ENCODE measurements at regions not wholly inside any gene's neighbourhood (a gene's known extent, or its start where the extent isn't known, plus 50 kb on each side); places are given as distances from the start of the nearest gene placed in this dataset.

GRCh38 chr9:108185613-108186012 is 670.2 kb downstream of the ACTL7B start:
- Histone ChIP-seq H3K27me3 (no peaks in the 10 kb centered on the region), H3K4me3 (no peak overlapping the region)
- DNase-seq, result no peak

GRCh38 chr9:108184941-108185340 is 670.8 kb downstream of the ACTL7B start:
- DNase-seq, result peak; percentile 73

More at GRCh38 chr9:108185613-108186012, 670.2 kb downstream of the ACTL7B start:
- Histone ChIP-seq H3K9me3 (no peaks in the 10 kb centered on the region), H3K36me3 (no peaks in the 10 kb centered on the region)

GRCh38 chr9:108184009-108184408 is 671.8 kb downstream of the ACTL7B start:
- Histone ChIP-seq H3K27me3 (no peaks in the 10 kb centered on the region), H3K4me3 (no peak overlapping the region), H3K9me3 (no peaks in the 10 kb centered on the region), H3K36me3 (no peaks in the 10 kb centered on the region)
- no peak for DNase-seq

More at GRCh38 chr9:108184941-108185340, 670.8 kb downstream of the ACTL7B start:
- Histone ChIP-seq H3K36me3 (no peaks in the 10 kb centered on the region), H3K4me3 (no peak overlapping the region), H3K27me3 (no peaks in the 10 kb centered on the region), H3K9me3 (no peaks in the 10 kb centered on the region)

GRCh38 chr9:108182950-108183381 is 672.8 kb downstream of the ACTL7B start:
- Histone ChIP-seq H3K36me3 (no peaks in the 10 kb centered on the region), H3K27me3 (no peaks in the 10 kb centered on the region), H3K9me3 (no peaks in the 10 kb centered on the region), H3K4me3 (no peak overlapping the region)
- peak; percentile 78 for DNase-seq

GRCh38 chr9:108182270-108182669 is 673.5 kb downstream of the ACTL7B start:
- DNase-seq, result no peak
- H3K9me3 ChIP-seq, result no peaks in the 10 kb centered on the region
- no peaks in the 10 kb centered on the region for H3K27me3 ChIP-seq
- no peaks in the 10 kb centered on the region for H3K36me3 ChIP-seq
- H3K4me3 ChIP-seq, result no peak overlapping the region

- no peaks in the 10 kb centered on the region for H3K36me3 ChIP-seq
- DNase-seq, result no peak
Measured at GRCh38 chr9:108181441-108181840, 674.3 kb downstream of the ACTL7B start.

GRCh38 chr9:108180541-108180940 is 675.2 kb downstream of the ACTL7B start:
- Histone ChIP-seq H3K4me3 (no peak overlapping the region), H3K27me3 (no peaks in the 10 kb centered on the region), H3K9me3 (no peaks in the 10 kb centered on the region), H3K36me3 (no peaks in the 10 kb centered on the region)
- DNase-seq, result no peak

More at GRCh38 chr9:108181441-108181840, 674.3 kb downstream of the ACTL7B start:
- no peaks in the 10 kb centered on the region for H3K27me3 ChIP-seq
- no peak overlapping the region for H3K4me3 ChIP-seq
- H3K9me3 ChIP-seq, result no peaks in the 10 kb centered on the region

GRCh38 chr9:108178318-108178717 is 677.5 kb downstream of the ACTL7B start:
- Histone ChIP-seq H3K36me3 (no peaks in the 10 kb centered on the region), H3K4me3 (no peak overlapping the region), H3K27me3 (no peaks in the 10 kb centered on the region), H3K9me3 (no peaks in the 10 kb centered on the region)
- DNase-seq, result no peak

GRCh38 chr9:108168236-108168850 is 678.8 kb upstream of the KLF4 start:
- no peak overlapping the region for H3K4me3 ChIP-seq
- H3K36me3 ChIP-seq, result no peaks in the 10 kb centered on the region
- H3K9me3 ChIP-seq, result no peaks in the 10 kb centered on the region
- H3K27me3 ChIP-seq, result no peaks in the 10 kb centered on the region
- peak; percentile 95 for DNase-seq

- Histone ChIP-seq H3K4me3 (no peak overlapping the region), H3K9me3 (no peaks in the 10 kb centered on the region), H3K36me3 (no peaks in the 10 kb centered on the region), H3K27me3 (no peaks in the 10 kb centered on the region)
- no peak for DNase-seq
Measured at GRCh38 chr9:108167136-108167900, 677.7 kb upstream of the KLF4 start.

- no peak for DNase-seq
- no peak overlapping the region for H3K4me3 ChIP-seq
- H3K9me3 ChIP-seq, result no peaks in the 10 kb centered on the region
- H3K36me3 ChIP-seq, result no peaks in the 10 kb centered on the region
- no peaks in the 10 kb centered on the region for H3K27me3 ChIP-seq
Measured at GRCh38 chr9:108166519-108166918, 677.0 kb upstream of the KLF4 start.

GRCh38 chr9:108163321-108164005 is 673.9 kb upstream of the KLF4 start:
- Histone ChIP-seq H3K4me3 (no peak overlapping the region), H3K36me3 (no peaks in the 10 kb centered on the region), H3K27me3 (no peaks in the 10 kb centered on the region), H3K9me3 (no peaks in the 10 kb centered on the region)
- peak; percentile 86 for DNase-seq

- no peaks in the 10 kb centered on the region for H3K27me3 ChIP-seq
- H3K4me3 ChIP-seq, result no peak overlapping the region
- no peaks in the 10 kb centered on the region for H3K36me3 ChIP-seq
- peak; percentile 86 for DNase-seq
- H3K9me3 ChIP-seq, result no peaks in the 10 kb centered on the region
Measured at GRCh38 chr9:108162664-108163063, 673.1 kb upstream of the KLF4 start.

GRCh38 chr9:108161503-108161902 is 671.9 kb upstream of the KLF4 start:
- H3K36me3 ChIP-seq, result no peaks in the 10 kb centered on the region
- DNase-seq, result no peak
- H3K27me3 ChIP-seq, result no peaks in the 10 kb centered on the region
- H3K9me3 ChIP-seq, result no peaks in the 10 kb centered on the region
- no peak overlapping the region for H3K4me3 ChIP-seq

GRCh38 chr9:108160706-108161355 is 671.3 kb upstream of the KLF4 start:
- Histone ChIP-seq H3K4me3 (no peak overlapping the region), H3K36me3 (no peaks in the 10 kb centered on the region), H3K9me3 (no peaks in the 10 kb centered on the region), H3K27me3 (no peaks in the 10 kb centered on the region)
- no peak for DNase-seq

GRCh38 chr9:108160039-108160438 is 670.5 kb upstream of the KLF4 start:
- Histone ChIP-seq H3K27me3 (no peaks in the 10 kb centered on the region), H3K4me3 (no peak overlapping the region), H3K36me3 (no peaks in the 10 kb centered on the region), H3K9me3 (no peaks in the 10 kb centered on the region)
- DNase-seq, result no peak
